ENCODE measurements at regions not wholly inside any gene's neighbourhood (a gene's known extent, or its start where the extent isn't known, plus 50 kb on each side); places are given as distances from the start of the nearest gene placed in this dataset.

DNA sequence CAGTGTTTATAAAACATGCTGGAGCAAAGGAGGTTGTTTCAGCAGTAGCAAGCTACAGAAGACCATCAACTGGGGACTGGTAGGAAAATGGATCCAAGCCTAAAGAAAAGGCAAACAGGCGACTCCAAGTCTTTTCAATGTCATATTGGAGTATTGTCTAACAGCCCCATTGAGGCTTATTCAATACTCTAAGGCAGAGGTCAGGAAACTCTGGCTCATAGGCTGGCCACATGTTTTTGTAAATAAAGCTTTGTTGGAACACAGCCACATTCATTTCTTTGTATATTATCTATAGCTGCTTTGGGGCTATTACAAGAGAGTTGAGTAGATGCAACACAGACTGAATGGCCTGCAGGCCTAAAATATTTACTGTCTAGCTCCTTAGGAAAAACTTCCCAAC, 77.5 kb downstream of the RPL22L1 start:
- TF ChIP-seq SP1 (IDR thresholded peaks at IDR 0.05) (no peak), FOXM1 (IDR thresholded peaks at IDR 0.05; ENCODE audit: borderline replicate concordance) (no peak), BHLHE40 (IDR thresholded peaks at IDR 0.05; ENCODE audit: borderline replicate concordance) (no peak), SUZ12 (IDR thresholded peaks at IDR 0.05) (no peak), TARDBP (IDR thresholded peaks at IDR 0.05) (no peak), LEF1 (IDR thresholded peaks at IDR 0.05; ENCODE audit: borderline replicate concordance) (no peak), HDGF (IDR thresholded peaks at IDR 0.05; ENCODE audit: borderline replicate concordance) (no peak), NFRKB (IDR thresholded peaks at IDR 0.05) (no peak), CTBP1 (IDR thresholded peaks at IDR 0.05; ENCODE audit: borderline replicate concordance) (no peak), FOXA1 (IDR thresholded peaks at IDR 0.05) (no peak)
- TF ChIP-seq, protein P1, sequence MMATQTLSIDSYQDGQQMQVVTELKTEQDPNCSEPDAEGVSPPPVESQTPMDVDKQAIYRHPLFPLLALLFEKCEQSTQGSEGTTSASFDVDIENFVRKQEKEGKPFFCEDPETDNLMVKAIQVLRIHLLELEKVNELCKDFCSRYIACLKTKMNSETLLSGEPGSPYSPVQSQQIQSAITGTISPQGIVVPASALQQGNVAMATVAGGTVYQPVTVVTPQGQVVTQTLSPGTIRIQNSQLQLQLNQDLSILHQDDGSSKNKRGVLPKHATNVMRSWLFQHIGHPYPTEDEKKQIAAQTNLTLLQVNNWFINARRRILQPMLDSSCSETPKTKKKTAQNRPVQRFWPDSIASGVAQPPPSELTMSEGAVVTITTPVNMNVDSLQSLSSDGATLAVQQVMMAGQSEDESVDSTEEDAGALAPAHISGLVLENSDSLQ (IDR thresholded peaks at IDR 0.05) = no peak

Data from HEK293T (cell line).